ENCODE measurements at regions not wholly inside any gene's neighbourhood (a gene's known extent, or its start where the extent isn't known, plus 50 kb on each side); places are given as distances from the start of the nearest gene placed in this dataset.

DNA sequence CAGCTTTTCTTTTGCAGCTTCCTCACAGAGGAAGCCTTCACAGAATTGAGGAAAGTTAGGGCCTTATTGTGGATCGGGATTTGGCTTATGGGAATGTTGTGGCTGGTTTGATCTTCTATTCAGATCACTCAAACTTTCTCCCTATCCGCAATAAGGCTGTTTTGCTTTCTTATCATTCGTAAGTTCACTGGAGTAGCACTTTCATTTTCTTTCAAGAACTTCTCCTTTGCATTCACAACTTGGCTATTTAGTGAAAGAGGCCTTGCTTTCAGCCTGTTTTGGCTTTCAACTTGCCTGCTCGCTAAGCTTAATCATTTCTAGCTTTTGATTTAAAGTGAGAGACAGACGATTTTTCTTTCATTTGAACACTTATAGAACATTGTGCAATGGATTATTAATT lies 181.9 kb upstream of the B3GALT2 start:
- Histone ChIP-seq H3K9me3 (no peaks in the 10 kb centered on the region), H3K4me3 (no peak overlapping the region), H3K27ac (no peak overlapping the region), H3K4me1 (no peaks in the 10 kb centered on the region), H3K4me2 (no peak overlapping the region)
- no peak for TF ChIP-seq NFE2L2 (conservative IDR thresholded peaks at IDR 0.05; ENCODE audit: low read length)
- no peak for TF ChIP-seq PBX3 (IDR thresholded peaks at IDR 0.05)
- no peak for TF ChIP-seq ESRRA (IDR thresholded peaks at IDR 0.05; ENCODE audit: borderline replicate concordance, low read length)
- no peak for TF ChIP-seq EHF (CRISPR knock-in tag; IDR thresholded peaks at IDR 0.05)
- no peak for TF ChIP-seq TFCP2L1 (CRISPR knock-in tag; IDR thresholded peaks at IDR 0.05)
- no peak for TF ChIP-seq CBX2 (IDR thresholded peaks at IDR 0.05; ENCODE audit: borderline replicate concordance, low read depth)
- TF ChIP-seq FOSL2 (IDR thresholded peaks at IDR 0.05): no peak
- TF ChIP-seq FOSL2 (CRISPR knock-in tag; IDR thresholded peaks at IDR 0.05): no peak
- no peak for TF ChIP-seq HEYL (CRISPR knock-in tag; IDR thresholded peaks at IDR 0.05)
- TF ChIP-seq, protein P1, sequence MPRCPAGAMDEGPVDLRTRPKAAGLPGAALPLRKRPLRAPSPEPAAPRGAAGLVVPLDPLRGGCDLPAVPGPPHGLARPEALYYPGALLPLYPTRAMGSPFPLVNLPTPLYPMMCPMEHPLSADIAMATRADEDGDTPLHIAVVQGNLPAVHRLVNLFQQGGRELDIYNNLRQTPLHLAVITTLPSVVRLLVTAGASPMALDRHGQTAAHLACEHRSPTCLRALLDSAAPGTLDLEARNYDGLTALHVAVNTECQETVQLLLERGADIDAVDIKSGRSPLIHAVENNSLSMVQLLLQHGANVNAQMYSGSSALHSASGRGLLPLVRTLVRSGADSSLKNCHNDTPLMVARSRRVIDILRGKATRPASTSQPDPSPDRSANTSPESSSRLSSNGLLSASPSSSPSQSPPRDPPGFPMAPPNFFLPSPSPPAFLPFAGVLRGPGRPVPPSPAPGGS (IDR thresholded peaks at IDR 0.05): no peak
- no peak for TF ChIP-seq CEBPB (IDR thresholded peaks at IDR 0.05)
- TF ChIP-seq HOXA7 (CRISPR knock-in tag; IDR thresholded peaks at IDR 0.05): no peak
- TF ChIP-seq, protein P2, sequence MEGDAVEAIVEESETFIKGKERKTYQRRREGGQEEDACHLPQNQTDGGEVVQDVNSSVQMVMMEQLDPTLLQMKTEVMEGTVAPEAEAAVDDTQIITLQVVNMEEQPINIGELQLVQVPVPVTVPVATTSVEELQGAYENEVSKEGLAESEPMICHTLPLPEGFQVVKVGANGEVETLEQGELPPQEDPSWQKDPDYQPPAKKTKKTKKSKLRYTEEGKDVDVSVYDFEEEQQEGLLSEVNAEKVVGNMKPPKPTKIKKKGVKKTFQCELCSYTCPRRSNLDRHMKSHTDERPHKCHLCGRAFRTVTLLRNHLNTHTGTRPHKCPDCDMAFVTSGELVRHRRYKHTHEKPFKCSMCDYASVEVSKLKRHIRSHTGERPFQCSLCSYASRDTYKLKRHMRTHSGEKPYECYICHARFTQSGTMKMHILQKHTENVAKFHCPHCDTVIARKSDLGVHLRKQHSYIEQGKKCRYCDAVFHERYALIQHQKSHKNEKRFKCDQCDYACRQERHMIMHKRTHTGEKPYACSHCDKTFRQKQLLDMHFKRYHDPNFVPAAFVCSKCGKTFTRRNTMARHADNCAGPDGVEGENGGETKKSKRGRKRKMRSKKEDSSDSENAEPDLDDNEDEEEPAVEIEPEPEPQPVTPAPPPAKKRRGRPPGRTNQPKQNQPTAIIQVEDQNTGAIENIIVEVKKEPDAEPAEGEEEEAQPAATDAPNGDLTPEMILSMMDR (IDR thresholded peaks at IDR 0.05): no peak
- no peak for TF ChIP-seq MAFK (IDR thresholded peaks at IDR 0.05; ENCODE audit: partially characterized antibody)
- TF ChIP-seq ZFP36 (IDR thresholded peaks at IDR 0.05; ENCODE audit: borderline replicate concordance, partially characterized antibody): no peak
- DNase-seq (ENCODE audit: low read depth in 1 of 2, low spot score in 1 of 2) (no peak), FAIRE-seq (no peak), ATAC-seq (no peak)
- 70% methylated on average over 5 of the region's 5 CpGs for WGBS (ENCODE audit: missing lambda C conversion rate)
- ChIA-PET CTCF (no interaction called here), POLR2A (no interaction called here)

GRCh38 chr1:193367863-193368262 lies 181.4 kb upstream of the B3GALT2 start:
- no peaks in the 10 kb centered on the region for H3K4me1 ChIP-seq
- WGBS (ENCODE audit: missing lambda C conversion rate): 67% methylated on average over 1 of the region's 1 CpG
- DNase-seq (ENCODE audit: low read depth in 1 of 2, low spot score in 1 of 2) (no peak), ATAC-seq (no peak), FAIRE-seq (no peak)
- H3K4me2 ChIP-seq: no peak overlapping the region
- ChIA-PET CTCF (no interaction called here), POLR2A (no interaction called here)
- no peak overlapping the region for H3K4me3 ChIP-seq
- no peak for TF ChIP-seq JUNB (IDR thresholded peaks at IDR 0.05)
- TF ChIP-seq RFX5 (IDR thresholded peaks at IDR 0.05): no peak
- no peak for TF ChIP-seq TFCP2L1 (CRISPR knock-in tag; IDR thresholded peaks at IDR 0.05)
- no peak for TF ChIP-seq CBX8 (IDR thresholded peaks at IDR 0.05)
- TF ChIP-seq NPAS2 (CRISPR knock-in tag; IDR thresholded peaks at IDR 0.05; ENCODE audit: borderline replicate concordance): no peak
- no peak for TF ChIP-seq FOSB (CRISPR knock-in tag; IDR thresholded peaks at IDR 0.05)
- no peak for TF ChIP-seq EHMT2 (IDR thresholded peaks at IDR 0.05; ENCODE audit: low read depth)
- TF ChIP-seq HMGXB4 (CRISPR knock-in tag; IDR thresholded peaks at IDR 0.05; ENCODE audit: borderline replicate concordance): no peak
- no peak for TF ChIP-seq FOSL2 (IDR thresholded peaks at IDR 0.05)
- TF ChIP-seq FOSL2 (CRISPR knock-in tag; IDR thresholded peaks at IDR 0.05): no peak
- TF ChIP-seq GATA3 (IDR thresholded peaks at IDR 0.05; ENCODE audit: borderline replicate concordance): no peak
- no peak for TF ChIP-seq FOXS1 (CRISPR knock-in tag; IDR thresholded peaks at IDR 0.05)
- TF ChIP-seq PBX3 (IDR thresholded peaks at IDR 0.05): no peak
- TF ChIP-seq RCOR1 (IDR thresholded peaks at IDR 0.05; ENCODE audit: low read depth, low read length): no peak
- H3K27ac ChIP-seq: no peak overlapping the region
- H3K9me3 ChIP-seq: no peaks in the 10 kb centered on the region

All from A549 (cell line).